HEK293T (cell line): ENCODE measurements at regions not wholly inside any gene's neighbourhood (a gene's known extent, or its start where the extent isn't known, plus 50 kb on each side); places are given as distances from the start of the nearest gene placed in this dataset.
"Not testable (repeated sequence)": the region's sequence is repeated elsewhere in the genome, so short reads cannot be mapped to it uniquely, and the experiment has no call there.

ENCODE experiments used
- ARNT ChIP-seq: fragments of 450-650 bp; IDR thresholded peaks from 2 replicates; pipeline ENCODE4 v1.6.1; 2017; ENCODE audit warnings: mild to moderate bottlenecking
- BHLHE40 ChIP-seq: fragments of 450-650 bp; IDR thresholded peaks from 2 replicates; pipeline ENCODE4 v1.6.1; 2016; ENCODE audit warnings: mild to moderate bottlenecking, moderate library complexity, borderline replicate concordance
- ELF4 ChIP-seq: fragments of 450-650 bp; IDR thresholded peaks from 2 replicates; pipeline ENCODE4 v1.6.1; 2017; ENCODE audit warnings: antibody characterized with exemption
- FOXA1 ChIP-seq: fragments of 450-650 bp; IDR thresholded peaks from 2 replicates; pipeline ENCODE4 v1.6.1; 2016; ENCODE audit warnings: mild to moderate bottlenecking
- FOXK2 ChIP-seq: fragments of 450-650 bp; IDR thresholded peaks from 2 replicates; pipeline ENCODE4 v1.6.1; 2016; ENCODE audit warnings: mild to moderate bottlenecking
- FOXM1 ChIP-seq: fragments of 450-650 bp; IDR thresholded peaks from 2 replicates; pipeline ENCODE4 v1.6.1; 2017; ENCODE audit warnings: mild to moderate bottlenecking, borderline replicate concordance
- HDGF ChIP-seq: fragments of 450-650 bp; IDR thresholded peaks from 2 replicates; pipeline ENCODE4 v1.6.1; 2017; ENCODE audit warnings: antibody characterized with exemption, borderline replicate concordance
- L3MBTL2 ChIP-seq: fragments of 450-650 bp; conservative IDR thresholded peaks from 2 replicates; pipeline ENCODE4 v1.6.1; 2016; ENCODE audit warnings: mild to moderate bottlenecking
- NFRKB ChIP-seq: fragments of 450-650 bp; IDR thresholded peaks from 2 replicates; pipeline ENCODE4 v1.6.1; 2016; ENCODE audit warnings: mild to moderate bottlenecking, moderate library complexity
- SP1 ChIP-seq: fragments of 450-650 bp; IDR thresholded peaks from 2 replicates; pipeline ENCODE4 v1.6.1; 2017
- SUZ12 ChIP-seq: fragments of 450-650 bp; IDR thresholded peaks from 2 replicates; pipeline ENCODE4 v1.6.1; 2016; ENCODE audit warnings: mild to moderate bottlenecking
- TARDBP ChIP-seq: fragments of 450-650 bp; IDR thresholded peaks from 2 replicates; pipeline ENCODE4 v1.6.1; 2016
- ZNF384 ChIP-seq: fragments of 450-650 bp; IDR thresholded peaks from 2 replicates; pipeline ENCODE4 v1.6.1; 2016

DNA sequence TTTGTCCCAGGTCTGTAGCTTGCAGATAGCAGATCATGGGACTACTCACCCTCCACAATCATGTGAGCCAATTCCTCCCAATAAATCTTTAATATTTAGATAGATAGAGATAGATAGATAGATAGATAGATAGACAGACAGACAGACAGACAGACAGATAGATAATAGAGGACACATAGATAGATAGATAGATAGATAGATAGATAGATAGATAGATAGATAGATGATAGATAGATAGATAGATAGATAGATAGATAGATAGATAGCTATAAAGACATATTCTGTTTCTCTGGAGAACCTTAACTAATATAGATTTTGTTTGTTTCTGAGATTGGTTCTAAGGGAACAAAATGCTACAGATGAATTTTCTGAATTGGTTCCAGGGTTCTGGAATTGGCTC, 82.3 kb upstream of the PRDX6 start:
- TF ChIP-seq SP1, HDGF, FOXA1, FOXK2, BHLHE40, ELF4, ARNT, L3MBTL2, NFRKB, FOXM1, TARDBP, SUZ12, ZNF384: not testable (repeated sequence)
